OCI-LY1 (cell line): ENCODE measurements at regions not wholly inside any gene's neighbourhood (a gene's known extent, or its start where the extent isn't known, plus 50 kb on each side); places are given as distances from the start of the nearest gene placed in this dataset.

Source experiments
- H2AFZ ChIP-seq: fragments of 200-600 bp; sonication (generic), shearing (Covaris generic); 2 replicates; pipeline ENCODE4 v1.6.0; 2014; ENCODE audit warnings: antibody characterized with exemption, mild to moderate bottlenecking, low read length
- H3F3A ChIP-seq: fragments of 200-600 bp; sonication (generic), shearing (Covaris generic); 2 replicates; pipeline ENCODE4 v1.6.0; 2014; ENCODE audit warnings: mild to moderate bottlenecking, antibody characterized with exemption, low read length, moderate library complexity; ENCODE audit not compliant: insufficient read depth
- H3K27ac ChIP-seq: fragments of 200-600 bp; sonication (generic); 2 replicates; pipeline ENCODE4 v1.5.1; 2014; ENCODE audit warnings: low read length, mixed run types, mild to moderate bottlenecking, low read depth; ENCODE audit not compliant: poor library complexity, severe bottlenecking
- H3K27me3 ChIP-seq: fragments of 200-600 bp; sonication (generic); 2 replicates; pipeline ENCODE4 v1.6.0; 2014; ENCODE audit warnings: antibody characterized with exemption, mild to moderate bottlenecking, low read length, moderate library complexity; ENCODE audit not compliant: insufficient read depth
- H3K36me3 ChIP-seq: fragments of 200-600 bp; sonication (generic); 2 replicates; pipeline ENCODE4 v1.6.1; 2014; ENCODE audit warnings: mild to moderate bottlenecking, antibody characterized with exemption, low read length, moderate library complexity, mixed read lengths; ENCODE audit not compliant: insufficient read depth
- H3K4me1 ChIP-seq: fragments of 200-600 bp; sonication (generic); 2 replicates; pipeline ENCODE4 v1.5.1; 2014; ENCODE audit warnings: mild to moderate bottlenecking, low read length, moderate library complexity; ENCODE audit not compliant: insufficient read depth, severe bottlenecking
- H3K4me2 ChIP-seq: fragments of 200-600 bp; sonication (generic), shearing (Covaris generic); 2 replicates; pipeline ENCODE4 v1.6.1; 2014; ENCODE audit warnings: low read length
- H3K4me3 ChIP-seq: fragments of 200-600 bp; sonication (generic); 2 replicates; pipeline ENCODE4 v1.5.1; 2014; ENCODE audit warnings: low read length, low read depth, mild to moderate bottlenecking, mixed read lengths; ENCODE audit not compliant: poor library complexity, severe bottlenecking
- H3K79me2 ChIP-seq: fragments of 200-600 bp; shearing (Covaris generic); 2 replicates; pipeline ENCODE4 v1.6.1; 2016; ENCODE audit warnings: mixed run types, low read length, mixed read lengths; ENCODE audit not compliant: insufficient read depth
- H3K9ac ChIP-seq: fragments of 200-600 bp; sonication (generic), shearing (Covaris generic); 2 replicates; pipeline ENCODE4 v1.6.1; 2014; ENCODE audit warnings: mild to moderate bottlenecking, low read length, mixed read lengths
- H3K9me2 ChIP-seq: fragments of 200-600 bp; sonication (generic), shearing (Covaris generic); 2 replicates; pipeline ENCODE4 v1.6.1; 2014; ENCODE audit warnings: low read depth, mild to moderate bottlenecking, low read length, mixed read lengths
- H3K9me3 ChIP-seq: fragments of 200-600 bp; shearing (Covaris generic); 2 replicates; pipeline ENCODE4 v1.6.1; 2014; ENCODE audit warnings: low read length, mixed read lengths
- H4K20me1 ChIP-seq: fragments of 200-600 bp; sonication (generic), shearing (Covaris generic); 2 replicates; pipeline ENCODE4 v1.6.0; 2016; ENCODE audit warnings: mild to moderate bottlenecking, low read length; ENCODE audit not compliant: insufficient read depth
- CTCF ChIP-seq: fragments of 200-600 bp; sonication (generic), shearing (Covaris generic); IDR thresholded peaks from 2 replicates; pipeline ENCODE4 v1.5.1; 2017; ENCODE audit warnings: mild to moderate bottlenecking, antibody characterized with exemption, low read length, moderate library complexity, mixed read lengths
- EZH2 ChIP-seq: fragments of 200-600 bp; sonication (generic), shearing (Covaris generic); IDR thresholded peaks from 2 replicates; pipeline ENCODE4 v1.8.0; 2017; ENCODE audit warnings: borderline replicate concordance, mixed run types, mild to moderate bottlenecking, antibody characterized with exemption, low read length, moderate library complexity, mixed read lengths

GRCh38 chr5:68154119-68154857 lies 61.3 kb upstream of the PIK3R1 start:
- Histone ChIP-seq H3K27ac (no peak overlapping the region), H3K9me2 (no peaks in the 10 kb centered on the region), H3K27me3 (no peaks in the 10 kb centered on the region), H3K9ac (no peak overlapping the region), H3F3A (no peaks in the 10 kb centered on the region), H2AFZ (no peak overlapping the region), H3K4me2 (no peak overlapping the region), H3K4me1 (no peaks in the 10 kb centered on the region), H4K20me1 (no peaks in the 10 kb centered on the region), H3K79me2 (no peaks in the 10 kb centered on the region), H3K36me3 (no peaks in the 10 kb centered on the region), H3K9me3 (no peaks in the 10 kb centered on the region), H3K4me3 (no peak overlapping the region)
- TF ChIP-seq EZH2 (no peak), CTCF (no peak)

- Histone ChIP-seq H3K27ac (no peak overlapping the region), H3K27me3 (no peaks in the 10 kb centered on the region), H3K9ac (no peak overlapping the region), H3K9me3 (no peaks in the 10 kb centered on the region), H3K4me2 (no peak overlapping the region), H3F3A (no peaks in the 10 kb centered on the region), H3K9me2 (no peaks in the 10 kb centered on the region), H3K79me2 (no peaks in the 10 kb centered on the region), H3K36me3 (no peaks in the 10 kb centered on the region), H2AFZ (no peak overlapping the region), H3K4me1 (no peaks in the 10 kb centered on the region), H3K4me3 (no peak overlapping the region), H4K20me1 (no peaks in the 10 kb centered on the region)
- TF ChIP-seq CTCF (no peak), EZH2 (no peak)
Observed at GRCh38 chr5:68151812-68152211, 63.7 kb upstream of the PIK3R1 start.

GRCh38 chr5:68149189-68149588 lies 66.4 kb upstream of the PIK3R1 start:
- no peaks in the 10 kb centered on the region for H3K9me2 ChIP-seq
- H3K9me3 ChIP-seq: no peaks in the 10 kb centered on the region
- no peaks in the 10 kb centered on the region for H3K36me3 ChIP-seq
- no peak overlapping the region for H3K4me2 ChIP-seq
- H3K27me3 ChIP-seq: no peaks in the 10 kb centered on the region
- H2AFZ ChIP-seq: no peak overlapping the region
- no peaks in the 10 kb centered on the region for H3K79me2 ChIP-seq
- H3K4me1 ChIP-seq: no peaks in the 10 kb centered on the region
- no peak overlapping the region for H3K9ac ChIP-seq
- H3K27ac ChIP-seq: no peak overlapping the region
- TF ChIP-seq EZH2: no peak
- TF ChIP-seq CTCF: no peak
- no peaks in the 10 kb centered on the region for H3F3A ChIP-seq
- H3K4me3 ChIP-seq: no peak overlapping the region
- H4K20me1 ChIP-seq: no peaks in the 10 kb centered on the region
